OCI-M1 (cell line): ENCODE measurements at regions not wholly inside any gene's neighbourhood (a gene's known extent, or its start where the extent isn't known, plus 50 kb on each side); places are given as distances from the start of the nearest gene placed in this dataset.

Experiments
- DNase-seq: peaks from one replicate; lab custom pipeline; 2025; lab: John Stamatoyannopoulos, UW

- peak; percentile 56 for DNase-seq
These were observed 336.3 kb upstream of the PITX2 start for GRCh38 chr4:110959041-110959643.

- no peak for DNase-seq
These were observed 338.2 kb upstream of the PITX2 start for GRCh38 chr4:110961066-110961465.

- no peak for DNase-seq
These were observed 339.7 kb upstream of the PITX2 start for GRCh38 chr4:110962616-110963015.

GRCh38 chr4:110963662-110964280, 340.9 kb upstream of the PITX2 start:
- no peak for DNase-seq

- no peak for DNase-seq
These were observed 345.1 kb upstream of the PITX2 start for GRCh38 chr4:110967936-110968335.

GRCh38 chr4:110970642-110971041, 347.8 kb upstream of the PITX2 start:
- peak; percentile 87 for DNase-seq

- no peak for DNase-seq
These were observed 352.5 kb upstream of the PITX2 start for GRCh38 chr4:110975338-110975737.

GRCh38 chr4:110977554-110977953, 354.7 kb upstream of the PITX2 start:
- no peak for DNase-seq

- DNase-seq, result no peak
These were observed 355.9 kb upstream of the PITX2 start for GRCh38 chr4:110978761-110979160.

GRCh38 chr4:110982486-110982885, 359.6 kb upstream of the PITX2 start:
- DNase-seq, result no peak

GRCh38 chr4:110988722-110989121, 365.8 kb upstream of the PITX2 start:
- DNase-seq, result no peak

GRCh38 chr4:110989125-110989524, 366.2 kb upstream of the PITX2 start:
- no peak for DNase-seq

GRCh38 chr4:110994781-110995180, 371.9 kb upstream of the PITX2 start:
- DNase-seq, result no peak

GRCh38 chr4:110998320-110998719, 375.4 kb upstream of the PITX2 start:
- DNase-seq, result no peak

GRCh38 chr4:111011458-111011857, 388.6 kb upstream of the PITX2 start:
- DNase-seq, result no peak

- no peak for DNase-seq
These were observed 391.0 kb upstream of the PITX2 start for GRCh38 chr4:111013846-111014245.

GRCh38 chr4:111014537-111014936, 391.7 kb upstream of the PITX2 start:
- DNase-seq, result no peak

- no peak for DNase-seq
These were observed 393.5 kb upstream of the PITX2 start for GRCh38 chr4:111016416-111016815.

- DNase-seq, result no peak
These were observed 395.3 kb upstream of the PITX2 start for GRCh38 chr4:111018216-111018615.

GRCh38 chr4:111020476-111020875, 397.6 kb upstream of the PITX2 start:
- DNase-seq, result no peak

- DNase-seq, result no peak
These were observed 398.1 kb upstream of the PITX2 start for GRCh38 chr4:111020961-111021360.

- DNase-seq, result no peak
These were observed 399.9 kb upstream of the PITX2 start for GRCh38 chr4:111022758-111023157.

GRCh38 chr4:111027526-111027925, 404.6 kb upstream of the PITX2 start:
- no peak for DNase-seq

- DNase-seq, result no peak
These were observed 405.9 kb upstream of the PITX2 start for GRCh38 chr4:111028795-111029194.
